OCI-LY3 (cell line): ENCODE measurements at regions not wholly inside any gene's neighbourhood (a gene's known extent, or its start where the extent isn't known, plus 50 kb on each side); places are given as distances from the start of the nearest gene placed in this dataset.

ENCODE experiments used
- H2AFZ ChIP-seq: fragments of 200-600, 300-600 bp; shearing (Covaris generic); 2 replicates; pipeline ENCODE4 v1.6.0; 2014; ENCODE audit warnings: antibody characterized with exemption, low read depth, low read length
- H3K27ac ChIP-seq: fragments of 200-600, 300-600 bp; sonication (generic); 2 replicates; pipeline ENCODE4 v1.5.1; 2014; ENCODE audit warnings: mild to moderate bottlenecking, low read length, moderate library complexity, mixed read lengths
- H3K27me3 ChIP-seq: fragments of 200-600, 300-600 bp; sonication (generic); 2 replicates; pipeline ENCODE4 v1.6.1; 2014; ENCODE audit warnings: low read depth, low read length, mixed read lengths
- H3K36me3 ChIP-seq: fragments of 200-600, 300-600 bp; sonication (generic); replicated peaks from 2 replicates; pipeline ENCODE3; 2014; ENCODE audit warnings: low read depth, low read length, mixed read lengths
- H3K4me1 ChIP-seq: fragments of 300-600, 200-600 bp; sonication (generic); 2 replicates; pipeline ENCODE4 v1.6.1; 2014; ENCODE audit warnings: low read length, mixed read lengths
- H3K4me2 ChIP-seq: fragments of 200-600, 300-600 bp; sonication (generic); 2 replicates; pipeline ENCODE4 v1.6.1; 2014; ENCODE audit warnings: low read length, mixed read lengths
- H3K4me3 ChIP-seq: fragments of 300-600, 200-600 bp; sonication (generic); 2 replicates; pipeline ENCODE4 v1.5.1; 2014; ENCODE audit warnings: antibody characterized with exemption, mild to moderate bottlenecking, low read length, moderate library complexity
- H3K79me2 ChIP-seq: fragments of 300-600, 200-600 bp; shearing (Covaris generic); 2 replicates; pipeline ENCODE4 v1.6.1; 2014; ENCODE audit warnings: mild to moderate bottlenecking, low read length, mixed read lengths
- H3K9ac ChIP-seq: fragments of 300-600, 200-600 bp; shearing (Covaris generic); 2 replicates; pipeline ENCODE4 v1.6.0; 2014; ENCODE audit warnings: mild to moderate bottlenecking, low read length, moderate library complexity
- H3K9me3 ChIP-seq: fragments of 200-600, 300-600 bp; shearing (Covaris generic); 2 replicates; pipeline ENCODE4 v1.6.1; 2014; ENCODE audit warnings: low read length, mixed read lengths; ENCODE audit not compliant: insufficient read depth
- H4K20me1 ChIP-seq: fragments of 200-600, 300-600 bp; sonication (generic); 2 replicates; pipeline ENCODE4 v1.6.1; 2016; ENCODE audit warnings: low read length, mixed read lengths; ENCODE audit not compliant: insufficient read depth
- CTCF ChIP-seq: fragments of 200-600, 300-600 bp; sonication (generic); IDR thresholded peaks from 2 replicates; pipeline ENCODE4 v1.5.1; 2014; ENCODE audit warnings: antibody characterized with exemption, low read length, low read depth
- EZH2phosphoT487 ChIP-seq: fragments of 200-600 bp; shearing (Covaris generic); IDR thresholded peaks from 2 replicates; pipeline ENCODE4 v1.6.1; 2018; ENCODE audit warnings: antibody characterized with exemption, mixed run types, low read depth

GRCh38 chr4:152244659-152245058 lies 291.2 kb downstream of the FBXW7 start:
- H3K27me3 ChIP-seq = peaks cover 15% of the 10 kb centered on the region; the same call in 1 of the 2 replicates
- H4K20me1 ChIP-seq = no peaks in the 10 kb centered on the region
- H2AFZ ChIP-seq = no peak overlapping the region
- H3K27ac ChIP-seq = no peak overlapping the region
- H3K4me2 ChIP-seq = no peak overlapping the region
- H3K9me3 ChIP-seq = 0 out of 2 replicates have a peak, but pooled peaks cover 4% of the 10 kb centered on the region
- no peaks in the 10 kb centered on the region for H3K79me2 ChIP-seq
- peaks cover 11% of the 10 kb centered on the region for H3K4me1 ChIP-seq
- no peaks in the 10 kb centered on the region for H3K36me3 ChIP-seq
- H3K9ac ChIP-seq = no peak overlapping the region
- no peak overlapping the region for H3K4me3 ChIP-seq
- no peak for TF ChIP-seq EZH2phosphoT487

GRCh38 chr4:152243896-152244595 lies 291.8 kb downstream of the FBXW7 start:
- Histone ChIP-seq H3K4me3 (no peak overlapping the region), H3K27ac (no peak overlapping the region), H4K20me1 (no peaks in the 10 kb centered on the region), H3K36me3 (no peaks in the 10 kb centered on the region), H3K9me3 (0 out of 2 replicates have a peak, but pooled peaks cover 4% of the 10 kb centered on the region), H3K4me1 (peaks cover 14% of the 10 kb centered on the region), H2AFZ (no peak overlapping the region), H3K79me2 (no peaks in the 10 kb centered on the region), H3K27me3 (peaks cover 15% of the 10 kb centered on the region; the same call in 1 of the 2 replicates), H3K4me2 (no peak overlapping the region), H3K9ac (no peak overlapping the region)
- TF ChIP-seq EZH2phosphoT487 (no peak), CTCF (no peak)

GRCh38 chr4:152243206-152243605 lies 292.7 kb downstream of the FBXW7 start:
- Histone ChIP-seq H3K4me3 (no peak overlapping the region), H3K27me3 (peaks cover 15% of the 10 kb centered on the region; the same call in 1 of the 2 replicates), H3K79me2 (no peaks in the 10 kb centered on the region), H3K9ac (no peak overlapping the region), H3K27ac (no peak overlapping the region), H3K9me3 (0 out of 2 replicates have a peak, but pooled peaks cover 4% of the 10 kb centered on the region), H3K4me1 (peaks cover 14% of the 10 kb centered on the region), H3K4me2 (no peak overlapping the region), H4K20me1 (no peaks in the 10 kb centered on the region), H2AFZ (no peak overlapping the region), H3K36me3 (no peaks in the 10 kb centered on the region)
- TF ChIP-seq EZH2phosphoT487 (no peak), CTCF (no peak)

GRCh38 chr4:152240232-152240631 lies 295.7 kb downstream of the FBXW7 start:
- no peak overlapping the region for H3K27ac ChIP-seq
- no peak overlapping the region for H2AFZ ChIP-seq
- H3K36me3 ChIP-seq = no peaks in the 10 kb centered on the region
- H3K9ac ChIP-seq = no peak overlapping the region
- no peaks in the 10 kb centered on the region for H4K20me1 ChIP-seq
- no peaks in the 10 kb centered on the region for H3K79me2 ChIP-seq
- H3K9me3 ChIP-seq = 0 out of 2 replicates have a peak, but pooled peaks cover 4% of the 10 kb centered on the region
- H3K4me3 ChIP-seq = no peak overlapping the region
- H3K27me3 ChIP-seq = peaks cover 9% of the 10 kb centered on the region; the same call in 1 of the 2 replicates
- H3K4me1 ChIP-seq = peaks cover 14% of the 10 kb centered on the region
- TF ChIP-seq EZH2phosphoT487 (no peak), CTCF (no peak)
- H3K4me2 ChIP-seq = peak overlapping the region; percentile 3; the same call in 1 of the 2 replicates
